GM19372 (cell line): ENCODE measurements at regions not wholly inside any gene's neighbourhood (a gene's known extent, or its start where the extent isn't known, plus 50 kb on each side); places are given as distances from the start of the nearest gene placed in this dataset.
A peak's percentile ranks its signal among the peaks of the same experiment; 100 is the strongest.

Experiments
- ATAC-seq: cut with Tn5 transposase; IDR thresholded peaks from one replicate; pipeline ENCODE4 v1.9.1; 2021; ENCODE audit warnings: mild to moderate bottlenecking, low read depth, moderate library complexity; ENCODE audit not compliant: unreplicated experiment

DNA sequence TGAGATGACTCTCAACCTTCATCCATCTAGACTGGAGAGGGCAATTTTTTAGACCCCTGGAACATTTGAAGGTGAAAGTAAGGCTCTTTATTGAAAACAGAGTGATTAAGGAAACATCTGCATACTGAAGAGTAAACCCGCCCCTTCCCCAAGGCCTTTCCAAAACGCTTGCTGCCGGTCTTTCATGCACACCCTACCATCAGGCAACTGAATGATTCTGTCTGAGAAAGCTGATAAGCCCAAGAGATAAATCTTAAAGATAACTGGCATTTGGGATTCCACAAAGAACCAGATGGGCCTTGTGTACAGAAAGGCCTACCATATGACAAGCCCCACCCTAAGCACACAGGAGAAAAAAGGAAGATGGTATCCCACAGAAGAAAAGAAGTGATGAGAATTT, 54.4 kb upstream of the PIK3R1 start:
- no peak for ATAC-seq

DNA sequence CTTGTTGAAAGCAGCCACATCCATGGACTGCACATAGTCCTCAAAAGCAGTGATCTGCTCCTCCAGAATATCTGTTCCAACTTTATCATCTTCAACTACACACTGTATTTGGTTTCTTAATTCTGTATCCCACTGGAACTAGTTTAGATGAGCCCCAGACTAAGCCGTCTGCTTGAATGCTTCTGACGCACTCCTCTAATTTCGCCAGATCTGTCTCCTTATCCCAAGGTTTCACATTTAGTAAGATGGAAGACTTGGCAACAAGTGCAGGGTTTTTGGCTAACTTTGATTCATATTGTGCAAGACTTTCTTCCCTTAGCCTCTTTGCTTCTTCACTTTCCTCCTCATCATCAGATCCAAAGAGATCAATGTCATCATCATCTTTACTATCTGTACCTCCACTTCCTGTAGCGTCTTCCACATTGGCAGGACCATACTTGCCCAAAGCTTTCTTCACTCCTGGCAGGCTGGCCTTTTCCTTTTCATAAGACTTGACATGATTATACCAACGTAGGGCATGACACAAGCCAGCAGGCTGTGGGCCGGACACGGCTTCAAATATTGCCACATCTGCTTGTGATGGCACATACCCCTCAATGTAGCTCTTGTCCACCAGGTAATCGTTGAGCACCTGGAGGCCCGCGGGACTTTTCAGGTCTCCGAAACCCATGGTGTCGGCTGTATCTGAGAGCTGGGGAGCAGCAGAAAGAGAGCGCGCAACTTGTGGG, 56.2 kb upstream of the PIK3R1 start:
- no peak for ATAC-seq

DNA sequence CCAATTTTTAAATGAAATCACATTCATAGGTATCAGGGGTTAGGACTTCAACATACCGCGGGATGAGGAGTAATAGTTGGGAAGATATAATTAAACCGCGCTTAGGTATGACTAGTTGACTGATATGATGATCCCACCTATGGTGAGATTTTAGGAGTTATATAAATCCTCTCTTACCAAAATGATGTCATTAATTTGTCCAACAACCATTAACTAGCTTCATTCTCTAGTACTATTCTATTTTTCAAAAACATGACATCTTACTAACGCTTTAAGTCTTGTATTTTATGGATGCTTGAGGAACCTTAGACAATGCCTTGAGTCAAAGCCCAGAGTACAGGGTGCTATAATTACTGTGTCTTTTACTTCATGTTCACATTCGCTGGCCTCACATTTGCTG, 59.6 kb upstream of the PIK3R1 start:
- no peak for ATAC-seq

DNA sequence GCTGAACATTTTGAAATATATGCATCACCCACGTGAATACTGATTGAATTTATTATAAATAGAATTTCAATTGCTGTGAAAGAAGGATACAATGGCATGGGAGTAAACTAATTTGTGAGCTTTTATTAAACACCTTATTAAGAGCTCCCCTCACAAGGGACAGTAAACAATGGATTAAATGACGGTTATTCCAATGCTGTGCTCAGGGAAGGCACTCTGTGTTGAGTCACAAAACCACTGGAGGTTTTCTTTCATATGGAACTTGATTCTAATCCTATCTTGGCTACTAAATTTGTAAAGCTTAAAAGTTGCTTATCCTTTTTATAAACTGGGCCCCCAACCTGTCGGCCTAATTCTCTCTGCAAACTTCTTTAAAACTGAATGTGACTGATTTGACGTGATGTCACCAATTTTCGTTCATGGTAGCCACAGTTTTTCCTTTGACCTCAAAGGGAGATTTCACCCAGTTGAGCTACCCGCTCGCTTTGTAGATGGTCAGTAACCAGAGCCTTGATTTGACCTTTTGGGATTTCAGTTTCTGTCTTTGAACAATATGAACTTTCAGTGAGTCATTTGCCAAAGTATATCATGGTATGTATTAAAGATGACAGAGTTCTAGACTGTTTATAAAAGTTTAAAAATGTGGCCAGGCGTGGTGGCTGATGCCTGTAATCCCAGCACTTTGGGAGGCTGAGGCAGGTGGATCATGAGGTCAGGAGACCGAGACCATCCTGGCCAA, 61.3 kb upstream of the PIK3R1 start:
- no peak for ATAC-seq

DNA sequence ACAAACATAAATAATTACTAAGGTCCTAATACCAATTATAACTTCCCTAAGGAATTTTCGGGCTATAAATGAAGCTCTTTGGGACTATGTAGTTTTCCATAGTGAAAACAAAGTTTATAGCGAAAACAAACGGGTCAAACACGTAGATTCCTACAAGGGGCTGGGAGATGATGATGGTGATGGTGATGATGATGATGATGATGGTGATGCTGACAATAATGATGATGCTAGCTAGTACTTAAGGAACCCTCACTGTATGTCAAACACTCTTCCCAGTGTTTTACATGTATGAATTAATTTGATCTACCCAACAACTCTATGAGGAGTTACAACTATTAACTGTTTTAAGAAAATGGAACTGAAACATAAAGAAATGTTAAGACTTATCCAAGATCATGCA, 63.7 kb upstream of the PIK3R1 start:
- no peak for ATAC-seq

DNA sequence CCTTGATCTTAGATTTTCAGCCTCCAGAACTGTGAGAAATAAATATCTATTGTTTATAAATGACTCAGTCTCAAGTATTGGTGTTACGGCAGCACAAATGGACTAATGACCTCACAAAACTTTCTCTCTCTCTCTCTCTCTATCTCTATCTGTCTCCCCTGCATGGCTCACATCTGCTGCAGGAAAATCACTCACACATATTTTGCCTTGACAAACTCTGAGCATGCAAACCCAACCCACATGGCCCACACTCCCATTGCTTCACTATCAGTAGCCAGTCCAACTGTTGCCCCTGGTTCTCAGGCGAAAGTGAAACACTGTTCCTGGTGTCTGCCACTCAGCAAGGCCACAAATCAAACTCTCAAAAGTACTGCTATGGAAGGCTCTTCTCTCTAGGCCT, 66.4 kb upstream of the PIK3R1 start:
- peak; percentile 42 for ATAC-seq

DNA sequence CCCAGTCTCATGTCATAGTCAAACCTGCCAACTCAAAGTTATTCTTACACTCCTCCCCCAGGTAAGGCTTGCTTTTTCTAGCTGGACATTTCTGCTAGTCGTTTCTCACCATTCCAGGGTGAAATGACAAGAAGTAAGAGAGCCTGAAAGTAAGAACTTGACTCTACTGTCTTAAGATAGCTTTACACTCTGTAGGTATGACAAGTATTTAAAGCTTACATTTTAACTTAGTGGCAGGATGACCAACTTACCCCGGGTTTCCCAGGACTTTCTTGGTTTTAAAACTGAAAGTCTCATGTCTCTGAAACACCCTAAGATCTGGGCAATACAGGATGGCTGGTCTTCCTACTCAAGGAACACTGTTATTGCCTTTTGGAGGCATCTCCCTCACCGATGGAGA, 67.5 kb upstream of the PIK3R1 start:
- no peak for ATAC-seq

DNA sequence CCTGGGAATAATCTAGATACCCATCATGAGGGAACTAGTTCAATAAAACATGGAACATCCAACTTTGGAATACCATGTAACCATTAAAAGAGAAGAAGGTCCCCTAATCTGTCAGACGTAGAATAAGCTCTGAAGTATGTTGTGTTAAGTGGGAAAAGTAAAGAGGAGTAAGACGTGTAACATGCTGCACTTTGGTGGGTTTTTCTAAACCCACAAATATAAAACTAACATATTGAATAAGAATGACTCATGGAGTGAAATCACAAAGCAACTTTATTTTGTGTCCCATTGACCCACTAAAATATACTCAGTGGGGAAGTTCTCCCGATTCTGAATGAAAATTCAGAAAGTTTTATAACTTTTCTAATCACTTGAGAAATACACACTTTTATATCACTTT, 67.9 kb upstream of the PIK3R1 start:
- no peak for ATAC-seq

DNA sequence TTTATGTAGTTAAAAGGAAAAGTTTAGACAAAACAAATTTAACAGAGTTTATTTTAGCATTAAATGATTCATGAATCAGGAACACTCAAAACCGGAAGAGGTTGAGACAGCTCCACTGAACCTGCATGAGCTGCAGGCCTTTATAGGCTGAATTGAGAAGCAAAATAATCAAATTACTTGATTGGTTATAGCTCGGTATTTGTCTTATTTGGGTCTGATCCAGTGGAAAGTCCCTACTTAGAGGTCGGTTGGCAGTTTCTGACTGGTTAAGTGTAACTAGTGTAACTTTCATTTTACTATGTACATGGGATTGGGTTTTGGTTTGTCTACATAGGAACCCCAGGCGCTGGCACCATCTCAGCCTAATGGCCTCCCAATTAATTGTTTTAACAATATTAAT, 74.1 kb upstream of the PIK3R1 start:
- ATAC-seq: peak; percentile 52

DNA sequence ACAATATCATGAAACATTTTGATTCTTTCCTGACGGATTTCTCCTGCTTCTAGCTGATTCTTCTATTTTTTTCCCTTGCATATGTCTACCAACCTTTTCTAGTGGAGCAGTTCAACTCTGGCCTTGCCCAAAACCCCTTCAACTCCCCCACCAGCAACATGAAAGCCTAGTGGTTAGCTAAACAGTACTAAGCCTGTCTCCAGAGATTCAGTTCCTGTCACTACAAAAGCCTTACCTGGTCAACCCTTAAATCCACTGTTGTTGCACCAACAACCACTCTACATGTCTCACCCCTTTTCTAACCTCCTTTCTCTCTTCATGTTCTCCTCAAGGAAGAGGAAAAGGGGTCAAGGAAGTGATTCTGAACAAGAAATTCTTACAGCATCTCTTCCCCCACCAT, 74.8 kb upstream of the PIK3R1 start:
- ATAC-seq: peak; percentile 45

DNA sequence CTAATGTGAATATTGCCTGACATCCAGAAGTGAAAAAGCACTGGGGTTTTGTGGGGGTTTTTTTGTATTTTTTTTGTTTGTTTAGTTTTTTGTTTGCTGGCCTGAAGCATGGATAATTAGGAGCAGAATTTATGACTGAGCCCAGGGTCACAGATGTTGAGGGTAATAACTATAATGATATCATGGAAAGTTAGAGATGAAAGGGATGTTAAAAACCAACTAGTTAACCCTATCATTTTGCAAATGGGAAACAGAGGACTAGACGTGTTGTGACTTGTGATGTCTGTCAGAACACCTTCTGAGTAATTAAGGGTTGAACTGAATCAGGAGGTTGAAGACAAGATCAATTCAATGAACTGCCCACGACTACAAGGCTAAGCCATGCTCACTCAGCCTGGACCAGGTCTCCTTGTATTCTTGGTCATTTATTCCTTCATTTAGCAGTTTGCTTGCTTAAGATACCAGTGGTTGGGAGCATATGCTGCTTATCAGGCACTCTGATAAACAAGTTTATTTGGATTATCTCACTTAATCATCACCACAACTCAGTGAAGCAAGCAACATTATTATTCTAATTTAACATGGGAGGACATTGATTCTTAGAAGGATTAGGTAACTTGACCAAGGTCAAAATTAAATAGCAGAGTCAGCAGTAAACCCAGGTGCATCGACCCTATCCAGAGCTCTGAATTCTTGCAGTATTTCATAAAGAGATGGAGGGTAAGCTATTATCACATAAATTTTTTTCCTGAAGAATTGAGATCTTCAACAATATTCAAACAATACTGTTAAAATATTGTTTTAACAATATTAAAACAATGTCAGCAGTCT, 75.7 kb upstream of the PIK3R1 start:
- ATAC-seq: no peak

DNA sequence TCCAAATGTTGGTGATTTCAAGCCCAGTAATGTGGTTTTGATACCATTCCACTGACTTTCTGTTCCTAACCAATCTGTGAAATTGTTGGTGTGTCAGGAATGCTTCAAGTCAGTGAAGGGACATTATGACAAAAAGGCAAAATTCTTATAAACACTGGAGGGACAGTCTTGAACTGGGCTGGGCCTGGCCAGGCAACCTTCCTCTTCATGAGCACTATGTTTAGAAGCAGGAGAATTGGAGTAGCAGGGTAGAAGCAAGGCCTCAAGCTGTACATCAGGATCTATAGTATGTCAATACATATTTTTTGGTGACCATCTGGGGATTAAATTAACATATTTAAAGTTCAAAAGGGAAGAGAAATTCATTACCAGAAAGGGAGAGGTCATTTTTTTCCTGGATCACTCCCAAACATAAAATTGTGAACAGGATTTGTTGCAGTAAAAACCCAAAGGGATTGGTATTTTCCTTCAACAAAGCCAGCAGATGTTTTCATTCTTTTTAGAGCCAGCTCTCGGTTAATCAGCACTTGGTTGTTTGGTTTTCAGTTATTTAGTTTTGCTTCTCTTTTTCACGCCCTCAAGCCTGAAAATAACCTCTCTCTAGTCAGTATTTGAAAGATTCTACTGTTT, 77.9 kb upstream of the PIK3R1 start:
- no peak for ATAC-seq

DNA sequence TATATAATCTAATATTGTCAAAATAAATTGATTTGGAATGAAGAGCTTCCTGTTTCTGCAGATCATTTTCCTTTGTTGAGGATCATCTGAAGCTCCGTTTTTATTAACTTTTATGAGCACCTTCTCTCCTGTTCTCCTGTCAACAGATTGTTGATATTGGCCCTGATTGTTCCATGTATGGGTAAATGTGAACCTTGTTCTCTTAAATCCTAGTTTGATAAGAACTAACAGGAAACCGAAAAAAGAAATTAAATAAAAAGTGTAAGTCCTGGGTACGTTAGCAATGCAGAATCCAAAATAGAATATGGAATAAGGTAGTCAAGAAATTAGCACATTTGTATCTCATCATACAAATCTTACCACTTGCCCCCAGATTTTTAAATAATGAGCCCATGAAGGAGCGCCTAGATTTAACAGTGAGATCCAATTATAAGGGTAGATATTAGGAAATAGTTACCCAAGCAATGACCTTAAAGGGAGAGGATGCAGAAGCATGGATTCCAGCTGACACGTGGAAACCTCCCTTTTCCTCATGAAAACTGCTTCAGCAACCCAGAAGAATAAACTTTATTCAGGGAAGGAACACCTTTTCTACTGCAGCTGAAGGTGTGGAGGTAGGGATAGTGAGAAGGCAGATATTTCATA, 80.8 kb upstream of the PIK3R1 start:
- ATAC-seq: no peak

DNA sequence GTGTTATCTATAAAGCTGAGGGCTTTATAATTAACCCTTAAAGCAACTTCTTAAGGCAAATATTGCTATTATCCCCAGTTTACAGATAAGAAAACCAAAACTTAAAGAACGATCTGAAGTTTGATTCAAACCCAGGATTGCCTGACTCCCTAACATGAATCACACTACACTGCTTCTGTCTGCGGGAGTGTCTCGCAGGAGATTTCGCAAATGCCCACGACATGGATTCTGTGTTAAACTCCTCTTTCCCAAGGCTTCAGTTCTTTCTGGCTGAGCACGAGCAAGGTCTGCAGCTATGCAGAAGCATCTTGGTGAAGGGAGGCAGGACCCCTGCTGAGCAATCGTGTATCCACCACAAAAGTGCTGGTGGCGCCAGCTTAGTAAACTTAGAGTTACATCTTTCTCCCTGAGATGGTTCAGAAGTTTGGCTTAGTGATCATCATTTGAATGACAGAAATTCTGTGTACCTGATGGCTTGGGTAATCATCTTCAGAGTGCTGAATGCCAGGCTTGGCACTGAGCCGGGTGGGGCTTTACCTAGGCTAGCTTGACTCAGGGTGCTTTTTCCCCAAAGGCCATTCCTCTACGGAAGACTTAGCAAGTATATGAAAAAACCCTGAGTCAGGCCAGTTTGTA, 81.4 kb upstream of the PIK3R1 start:
- ATAC-seq: no peak

DNA sequence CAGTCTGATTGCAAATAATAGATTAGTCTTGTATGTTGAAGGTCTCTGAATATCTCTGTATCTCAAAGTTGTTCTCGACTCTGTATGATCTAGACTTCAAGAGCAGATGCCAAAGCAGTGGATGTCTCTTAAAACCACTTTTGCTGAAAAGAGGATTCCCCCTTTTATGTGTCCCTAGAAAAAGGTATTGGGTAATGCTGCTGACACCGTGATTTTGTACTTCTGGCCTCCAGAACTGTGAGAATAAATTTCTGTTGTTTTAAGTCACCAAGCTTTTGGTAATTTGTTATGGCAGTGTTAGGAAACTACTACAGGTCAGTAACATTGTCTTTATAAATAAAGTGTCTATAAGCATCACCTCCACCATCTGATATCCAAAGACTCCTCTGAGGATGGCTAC, 85.3 kb upstream of the PIK3R1 start:
- no peak for ATAC-seq

DNA sequence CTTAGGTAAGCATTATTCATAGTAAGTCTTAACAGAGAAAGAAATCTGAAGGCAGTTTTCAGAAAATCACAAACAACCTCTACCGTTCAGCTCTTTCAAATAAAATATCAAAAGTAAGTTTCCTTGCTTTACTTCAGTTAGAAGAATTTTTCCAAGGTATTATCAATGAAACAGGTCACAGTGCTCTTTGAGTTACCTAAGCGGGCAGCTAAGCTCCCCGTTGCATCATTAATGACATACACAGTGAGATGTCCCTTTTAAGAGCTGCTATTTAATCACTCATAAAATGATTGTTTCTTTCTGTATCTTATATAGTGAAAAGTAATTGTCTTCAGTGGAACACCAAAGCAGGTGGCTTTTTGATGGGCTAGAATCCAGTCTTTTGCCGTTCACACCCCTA, 86.2 kb upstream of the PIK3R1 start:
- no peak for ATAC-seq

DNA sequence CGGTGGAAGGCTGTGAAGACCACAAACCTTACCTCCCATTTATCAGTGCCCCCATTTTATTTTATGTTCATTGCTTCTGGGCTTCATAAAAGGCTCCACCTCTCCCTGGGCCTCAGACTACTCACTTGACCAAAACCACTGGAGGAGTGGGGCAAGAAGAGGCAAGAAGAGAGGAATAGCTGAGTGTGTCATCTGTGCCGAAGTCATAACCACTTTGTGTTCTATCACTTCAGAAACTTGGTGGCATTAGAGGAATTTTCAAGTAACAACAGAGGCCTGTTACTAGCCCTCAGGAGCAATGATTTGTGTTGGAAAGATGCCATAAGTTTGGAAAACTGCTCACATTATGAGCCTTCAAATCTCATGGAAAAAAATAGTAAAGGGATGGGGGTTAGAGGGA, 88.7 kb upstream of the PIK3R1 start:
- ATAC-seq: no peak

DNA sequence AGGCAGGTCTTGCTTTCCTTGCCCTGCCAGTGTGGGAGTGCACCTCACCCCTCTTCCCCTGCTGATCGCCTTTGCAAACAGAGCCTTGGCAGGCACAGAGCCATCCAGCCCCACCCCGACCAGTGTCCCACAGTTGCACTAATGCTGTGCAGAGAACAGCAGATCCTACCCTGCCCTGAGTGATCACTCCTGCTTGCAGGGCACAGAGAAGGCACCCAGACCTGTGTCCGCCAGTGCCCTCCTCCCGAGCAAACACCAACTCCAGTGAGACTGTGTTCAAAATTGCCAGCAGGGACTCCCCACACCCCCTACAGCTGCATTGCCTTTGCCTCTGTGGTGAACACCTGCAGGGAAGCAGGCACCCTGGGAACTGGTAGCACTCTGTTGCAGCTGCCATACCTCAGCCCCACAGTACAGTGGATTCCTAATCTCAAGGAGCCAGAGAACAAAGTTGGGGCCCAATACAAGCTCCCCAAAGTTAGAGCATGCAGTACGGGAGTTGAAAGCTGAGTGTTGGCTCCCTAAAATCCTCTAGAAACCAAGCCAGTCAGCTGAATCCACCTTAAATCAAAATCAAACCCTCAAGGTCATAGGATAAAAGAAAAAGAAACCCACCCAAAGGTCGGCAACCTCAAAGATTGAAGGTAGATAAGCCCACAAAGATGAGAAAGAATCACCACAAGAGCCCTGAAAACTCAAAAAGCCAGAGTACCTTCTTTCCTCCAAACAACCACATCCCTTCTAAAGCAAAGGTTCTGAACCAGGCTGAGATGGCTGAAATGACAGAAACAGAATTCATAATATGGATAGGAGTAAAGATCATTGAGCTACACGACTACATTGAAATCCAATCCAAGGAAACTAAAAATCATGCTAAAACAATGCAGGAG, 92.9 kb upstream of the PIK3R1 start:
- no peak for ATAC-seq

DNA sequence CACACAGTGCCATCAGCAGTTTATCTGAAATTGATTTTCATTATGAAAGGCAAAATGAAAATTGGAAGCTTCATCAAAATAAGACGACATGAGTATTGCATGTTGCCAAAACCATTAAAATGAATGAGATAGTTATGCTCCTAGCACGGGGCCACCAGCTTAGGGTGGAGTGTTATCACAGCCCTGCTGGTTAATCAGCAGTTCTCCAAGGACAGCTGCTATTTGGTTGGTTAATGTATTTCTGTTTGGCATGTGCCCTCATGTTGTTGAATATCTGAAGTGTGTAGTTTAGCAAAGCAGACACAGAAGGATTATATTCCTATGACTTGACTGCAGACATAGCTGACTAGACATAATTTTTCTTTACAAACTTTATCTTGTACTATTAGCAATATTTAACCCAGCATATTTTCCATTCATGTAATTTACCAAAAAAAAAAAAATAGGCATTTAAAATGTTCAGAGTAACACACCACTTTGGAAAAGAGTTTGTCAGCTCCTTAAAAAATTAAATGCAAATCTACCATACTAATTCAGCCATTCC, 98.6 kb upstream of the PIK3R1 start:
- ATAC-seq: no peak
